PC-9 (cell line): ENCODE measurements at regions not wholly inside any gene's neighbourhood (a gene's known extent, or its start where the extent isn't known, plus 50 kb on each side); places are given as distances from the start of the nearest gene placed in this dataset.

Experiments
- BruUV-seq: library from RNA; stranded (reverse); fragments of 400-500 nt; replicated peaks from 2 replicates; lab custom pipeline; 2021; lab: Mats Ljungman, UMichigan
- CTCF ChIA-PET: fragments of 300-600 bp; sonication (Branson Sonifier 250); formaldehyde crosslinking; loops from one replicate; lab custom pipeline; 2022; ENCODE audit warnings: antibody characterized with exemption; lab: Charles Lee
- POLR2A ChIA-PET: fragments of 300-600 bp; sonication (Branson Sonifier 250); formaldehyde crosslinking; loops from one replicate; lab custom pipeline; 2022; ENCODE audit warnings: antibody characterized with exemption; ENCODE audit not compliant: unreplicated experiment; lab: Charles Lee
- DNase-seq, 2 experiments: peaks; one replicate each; pipeline versions ENCODE4 v3.0.0 to v3.0.0-alpha.2; 2015 to 2022; ENCODE audit warnings: mixed read lengths in 1 of 2
- H2AFZ ChIP-seq: fragments of 200-600 bp; sonication (generic); 2 replicates; pipeline ENCODE4 v1.8.1; 2017; ENCODE audit warnings: antibody characterized with exemption
- H3F3A ChIP-seq: fragments of 200-600 bp; sonication (generic); 2 replicates; pipeline ENCODE4 v1.8.1; 2017; ENCODE audit warnings: antibody characterized with exemption, mild to moderate bottlenecking, low read depth; ENCODE audit not compliant: insufficient read depth
- H3K27ac ChIP-seq: fragments of 200-600 bp; sonication (generic); 2 replicates; pipeline ENCODE4 v1.6.1; 2016; ENCODE audit warnings: mixed run types
- H3K27me3 ChIP-seq: fragments of 200-600 bp; sonication (generic); 2 replicates; pipeline ENCODE4 v1.6.1; 2016; ENCODE audit warnings: low read depth, mixed run types; ENCODE audit not compliant: insufficient read depth
- H3K36me3 ChIP-seq: fragments of 200-600 bp; sonication (generic); 2 replicates; pipeline ENCODE4 v1.6.1; 2016; ENCODE audit warnings: low read depth, mixed run types
- H3K4me1 ChIP-seq: fragments of 200-600 bp; sonication (generic); replicated peaks from 2 replicates; pipeline ENCODE4 v1.6.1; 2016; ENCODE audit warnings: mixed run types; ENCODE audit not compliant: insufficient read depth
- H3K4me2 ChIP-seq: fragments of 200-600 bp; sonication (generic); 2 replicates; pipeline ENCODE4 v1.6.1; 2017; ENCODE audit warnings: mixed run types
- H3K4me3 ChIP-seq: fragments of 200-600 bp; sonication (generic); 2 replicates; pipeline ENCODE4 v1.6.1; 2016; ENCODE audit warnings: mixed run types
- H3K79me2 ChIP-seq: fragments of 200-600 bp; sonication (generic); 2 replicates; pipeline ENCODE4 v1.6.1; 2017; ENCODE audit warnings: low read depth, mixed run types
- H3K9me2 ChIP-seq: fragments of 200-600 bp; sonication (generic); 2 replicates; pipeline ENCODE4 v1.8.1; 2017; ENCODE audit warnings: mild to moderate bottlenecking; ENCODE audit not compliant: insufficient read depth
- H3K9me3 ChIP-seq: fragments of 200-600 bp; sonication (generic); 2 replicates; pipeline ENCODE4 v1.8.1; 2016; ENCODE audit warnings: low read depth; ENCODE audit not compliant: insufficient read depth
- H4K20me1 ChIP-seq: fragments of 200-600 bp; sonication (generic); 2 replicates; pipeline ENCODE4 v1.8.1; 2017; ENCODE audit not compliant: insufficient read depth
- CTCF ChIP-seq: fragments of 200-600 bp; sonication (generic); conservative IDR thresholded peaks from 2 replicates; pipeline ENCODE4 v1.6.1; 2017; ENCODE audit warnings: mixed run types, antibody characterized with exemption, mild to moderate bottlenecking, moderate library complexity
- EZH2 ChIP-seq: fragments of 200-600 bp; sonication (generic); IDR thresholded peaks from 2 replicates; pipeline ENCODE4 v1.8.0; 2017; ENCODE audit warnings: antibody characterized with exemption, low read depth
- intact Hi-C: fragments of 100-400 bp; cut with micrococcal nuclease; formaldehyde crosslinking; loops from one replicate; pipeline ENCODE4 v1.10.0; 2022; ENCODE audit not compliant: unreplicated experiment

- H3K4me1 ChIP-seq: no peaks in the 10 kb centered on the region
- H3K27ac ChIP-seq: no peak overlapping the region
- no peaks in the 10 kb centered on the region for H3K79me2 ChIP-seq
- H3K9me3 ChIP-seq: 0 out of 2 replicates have a peak, but pooled peaks cover 3% of the 10 kb centered on the region
- intact Hi-C loops: no loop called here
- TF ChIP-seq EZH2 (no peak), CTCF (no peak)
- POLR2A ChIA-PET: no interaction called here
- no peaks in the 10 kb centered on the region for H3K36me3 ChIP-seq
- H3K4me3 ChIP-seq: no peak overlapping the region
- BruUV-seq: no TSS peak
- no peaks in the 10 kb centered on the region for H3K27me3 ChIP-seq
- H3K9me2 ChIP-seq: no peaks in the 10 kb centered on the region
- CTCF ChIA-PET: no interaction called here
- no peak for DNase-seq
- no peak overlapping the region for H2AFZ ChIP-seq
- H3F3A ChIP-seq: no peaks in the 10 kb centered on the region
- H4K20me1 ChIP-seq: no peaks in the 10 kb centered on the region
- H3K4me2 ChIP-seq: no peak overlapping the region
Observed at GRCh38 chr15:39482459-39482858, 98.4 kb upstream of the THBS1 start.

- Histone ChIP-seq H3F3A (no peaks in the 10 kb centered on the region), H3K4me3 (no peak overlapping the region), H3K27me3 (no peaks in the 10 kb centered on the region), H3K27ac (no peak overlapping the region), H3K79me2 (no peaks in the 10 kb centered on the region), H2AFZ (no peak overlapping the region), H3K9me2 (no peaks in the 10 kb centered on the region), H4K20me1 (no peaks in the 10 kb centered on the region), H3K4me2 (no peak overlapping the region), H3K36me3 (no peaks in the 10 kb centered on the region), H3K4me1 (no peaks in the 10 kb centered on the region), H3K9me3 (0 out of 2 replicates have a peak, but pooled peaks cover 3% of the 10 kb centered on the region)
- DNase-seq: no peak
- TF ChIP-seq EZH2 (no peak), CTCF (no peak)
- CTCF ChIA-PET: no interaction called here
- intact Hi-C loops: no loop called here
- BruUV-seq: no TSS peak
- POLR2A ChIA-PET: no interaction called here
Observed at GRCh38 chr15:39486621-39487457, 94.0 kb upstream of the THBS1 start.

DNA sequence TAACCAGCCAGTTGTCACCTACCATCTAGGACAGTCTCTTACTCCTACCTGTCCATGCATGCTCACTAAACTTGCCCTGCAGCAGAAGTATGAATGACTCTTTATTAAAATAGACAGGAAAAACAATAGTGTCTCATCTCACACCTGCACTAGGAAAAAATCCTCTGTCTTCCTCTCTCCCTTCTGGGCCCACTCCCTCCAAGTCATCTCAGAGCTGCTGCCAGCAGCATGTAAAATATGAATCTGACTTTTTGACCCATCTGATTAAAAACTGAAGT is 93.5 kb upstream of the THBS1 start:
- no peaks in the 10 kb centered on the region for H3K27me3 ChIP-seq
- H4K20me1 ChIP-seq: no peaks in the 10 kb centered on the region
- H3K9me2 ChIP-seq: no peaks in the 10 kb centered on the region
- intact Hi-C loops: no loop called here
- no peaks in the 10 kb centered on the region for H3F3A ChIP-seq
- ChIA-PET CTCF (no interaction called here), POLR2A (no interaction called here)
- H2AFZ ChIP-seq: no peak overlapping the region
- no peaks in the 10 kb centered on the region for H3K4me1 ChIP-seq
- no peak overlapping the region for H3K4me3 ChIP-seq
- no peak overlapping the region for H3K4me2 ChIP-seq
- H3K9me3 ChIP-seq: 0 out of 2 replicates have a peak, but pooled peaks cover 3% of the 10 kb centered on the region
- no peak for TF ChIP-seq EZH2
- no peak for TF ChIP-seq CTCF
- H3K79me2 ChIP-seq: no peaks in the 10 kb centered on the region
- H3K36me3 ChIP-seq: no peaks in the 10 kb centered on the region
- no peak for DNase-seq
- no peak overlapping the region for H3K27ac ChIP-seq
- no TSS peak for BruUV-seq
